Right lobe of liver (tissue), 6 donors: ENCODE measurements at regions not wholly inside any gene's neighbourhood (a gene's known extent, or its start where the extent isn't known, plus 50 kb on each side); places are given as distances from the start of the nearest gene placed in this dataset.

Source experiments
- ATAC-seq, 4 donors: fragments of 200-7000 bp; cut with Tn5 transposase; one replicate each; pipeline ENCODE4 v1.9.1; 2020; ENCODE audit warnings: mild to moderate bottlenecking in 4 of 4, moderate library complexity in 4 of 4
- DNase-seq, 3 donors: peaks; one replicate each; pipeline ENCODE4 v3.0.0-alpha.2; 2020
- H3K27ac ChIP-seq, 3 donors: fragments of 200-600 bp; one replicate each; pipeline ENCODE4 v1.8.0; 2022
- H3K27me3 ChIP-seq, 2 donors: fragments of 200-600 bp; one replicate each; pipeline ENCODE4 v1.8.0; 2022
- H3K36me3 ChIP-seq, 4 donors: fragments of 200-600 bp; sonication (generic) in 1 of 4; one replicate each; pipeline versions ENCODE4 v1.5.1 to v1.8.0; 2017 to 2022; ENCODE audit warnings: control low read depth in 1 of 4
- H3K4me1 ChIP-seq, 4 donors: fragments of 200-600 bp; sonication (generic) in 1 of 4; one replicate each; pipeline versions ENCODE4 v1.5.1 to v1.8.0; 2017 to 2022; ENCODE audit warnings: control low read depth in 1 of 4
- H3K4me3 ChIP-seq, 3 donors: fragments of 200-600 bp; one replicate each; pipeline ENCODE4 v1.8.0; 2022
- H3K9me3 ChIP-seq, 4 donors: fragments of 200-600 bp; sonication (generic) in 1 of 4; one replicate each; pipeline versions ENCODE4 v1.5.1 to v1.8.0; 2017 to 2022; ENCODE audit warnings: control low read depth in 1 of 4
- POLR2A ChIP-seq: fragments of 450-650 bp; IDR thresholded peaks from one replicate; pipeline ENCODE4 v1.6.1; 2017; ENCODE audit warnings: antibody characterized with exemption, mild to moderate bottlenecking
- WGBS: methylation state at CpG from one replicate; pipeline ENCODE4 v1.1.6; 2018; ENCODE audit warnings: low coverage, low lambda C conversion rate; ENCODE audit not compliant: insufficient coverage; ENCODE audit errors: missing lambda C conversion rate; 5-methylcytosine and 5-hydroxymethylcytosine counted together
- intact Hi-C, 2 donors: fragments of 100-400 bp; cut with DNase I; formaldehyde crosslinking; loops; one replicate each; pipeline versions ENCODE4 v1.11.2 to v1.14.1; 2022
- TF ChIP-seq, protein P1 (sequence below), 4 donors: fragments of 200-600 bp in 3 of 4; fragments of 450-650 bp in 1 of 4; IDR thresholded peaks; one replicate each; pipeline versions ENCODE4 v1.5.1 to v1.8.0; 2016 to 2022; ENCODE audit warnings: antibody characterized with exemption in 4 of 4, mild to moderate bottlenecking in 2 of 4
- donor health status: DM: no; HTN: yes; CAD: no.
- donor health status: DM: no; HTN: no; CAD: no.
- donor health status: DM: no; HTN: no; CAD: no.
- donor health status: DM: no; HTN: yes; CAD: no.
- donor health status: DM: no; HTN: yes; CAD: no.

GRCh38 chr1:30575066-30575465, 148.3 kb downstream of the MATN1 start:
- Histone ChIP-seq H3K27me3 (no peaks in the 10 kb centered on the region), H3K9me3 (no peaks in the 10 kb centered on the region), H3K36me3 (no peaks in the 10 kb centered on the region), H3K27ac (no peak overlapping the region), H3K4me3 (no peak overlapping the region), H3K4me1 (no peaks in the 10 kb centered on the region)
- ATAC-seq (no peak), DNase-seq (no peak)
- intact Hi-C loops: no loop called here
- no peak for TF ChIP-seq POLR2A
- TF ChIP-seq, protein P1, sequence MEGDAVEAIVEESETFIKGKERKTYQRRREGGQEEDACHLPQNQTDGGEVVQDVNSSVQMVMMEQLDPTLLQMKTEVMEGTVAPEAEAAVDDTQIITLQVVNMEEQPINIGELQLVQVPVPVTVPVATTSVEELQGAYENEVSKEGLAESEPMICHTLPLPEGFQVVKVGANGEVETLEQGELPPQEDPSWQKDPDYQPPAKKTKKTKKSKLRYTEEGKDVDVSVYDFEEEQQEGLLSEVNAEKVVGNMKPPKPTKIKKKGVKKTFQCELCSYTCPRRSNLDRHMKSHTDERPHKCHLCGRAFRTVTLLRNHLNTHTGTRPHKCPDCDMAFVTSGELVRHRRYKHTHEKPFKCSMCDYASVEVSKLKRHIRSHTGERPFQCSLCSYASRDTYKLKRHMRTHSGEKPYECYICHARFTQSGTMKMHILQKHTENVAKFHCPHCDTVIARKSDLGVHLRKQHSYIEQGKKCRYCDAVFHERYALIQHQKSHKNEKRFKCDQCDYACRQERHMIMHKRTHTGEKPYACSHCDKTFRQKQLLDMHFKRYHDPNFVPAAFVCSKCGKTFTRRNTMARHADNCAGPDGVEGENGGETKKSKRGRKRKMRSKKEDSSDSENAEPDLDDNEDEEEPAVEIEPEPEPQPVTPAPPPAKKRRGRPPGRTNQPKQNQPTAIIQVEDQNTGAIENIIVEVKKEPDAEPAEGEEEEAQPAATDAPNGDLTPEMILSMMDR (IDR thresholded peaks at IDR 0.05): no peak
- 43% methylated on average over 5 of the region's 5 CpGs for WGBS

GRCh38 chr1:30572192-30572591, 151.2 kb downstream of the MATN1 start:
- TF ChIP-seq POLR2A: no peak
- TF ChIP-seq, protein P1 (IDR thresholded peaks at IDR 0.05): peak in 3 of 4 donors; percentile 15 to 28 (median 25)

DNA sequence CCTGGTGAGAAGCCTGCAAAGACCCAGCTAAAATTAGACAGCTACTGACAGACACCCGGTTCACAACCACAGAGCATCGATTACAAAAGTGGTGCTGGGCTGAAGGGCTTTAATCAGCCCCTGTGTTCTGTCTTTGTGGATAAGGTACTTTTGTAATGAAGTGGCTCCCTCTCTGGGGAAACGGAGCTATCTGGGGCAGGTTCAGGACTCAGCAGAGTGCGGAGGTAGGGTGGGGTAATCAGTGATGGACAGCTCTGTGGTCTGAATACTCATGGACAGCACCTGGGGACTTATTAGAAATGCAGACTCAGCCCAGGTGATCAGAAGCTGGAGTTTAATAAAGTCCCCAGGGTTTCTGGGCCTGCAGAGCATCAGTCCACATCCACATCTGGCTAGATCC, 152.0 kb downstream of the MATN1 start:
- no peaks in the 10 kb centered on the region for H3K9me3 ChIP-seq
- no peak overlapping the region for H3K4me3 ChIP-seq
- intact Hi-C loops: no loop called here
- ATAC-seq (no peak), DNase-seq (no peak)
- no peaks in the 10 kb centered on the region for H3K36me3 ChIP-seq
- no peak overlapping the region for H3K27ac ChIP-seq
- 68% methylated on average over 2 of the region's 4 CpGs for WGBS
- H3K4me1 ChIP-seq: no peaks in the 10 kb centered on the region
- H3K27me3 ChIP-seq: no peaks in the 10 kb centered on the region
- TF ChIP-seq, protein P1 (IDR thresholded peaks at IDR 0.05): no peak
- TF ChIP-seq POLR2A: no peak

More at GRCh38 chr1:30572192-30572591, 151.2 kb downstream of the MATN1 start:
- intact Hi-C loops: no loop called here
- Histone ChIP-seq H3K27me3 (no peaks in the 10 kb centered on the region), H3K4me3 (no peak overlapping the region), H3K36me3 (no peaks in the 10 kb centered on the region), H3K27ac (no peak overlapping the region), H3K4me1 (no peaks in the 10 kb centered on the region), H3K9me3 (no peaks in the 10 kb centered on the region)
- ATAC-seq (peak in 2 of 4 donors; percentile 49 to 50), DNase-seq (no peak)

GRCh38 chr1:30569384-30569783, 154.0 kb downstream of the MATN1 start:
- no peaks in the 10 kb centered on the region for H3K36me3 ChIP-seq
- H3K27ac ChIP-seq: no peak overlapping the region

More at GRCh38 chr1:30569384-30569783, 154.0 kb downstream of the MATN1 start:
- no peaks in the 10 kb centered on the region for H3K4me1 ChIP-seq
- intact Hi-C loops: no loop called here
- H3K9me3 ChIP-seq: no peaks in the 10 kb centered on the region
- H3K27me3 ChIP-seq: no peaks in the 10 kb centered on the region
- H3K4me3 ChIP-seq: no peak overlapping the region
- no peak for ATAC-seq
- TF ChIP-seq, protein P1 (IDR thresholded peaks at IDR 0.05): no peak
- no peak for TF ChIP-seq POLR2A
- 52% methylated on average over 3 of the region's 3 CpGs for WGBS
- no peak for DNase-seq
